H9 (cell line): ENCODE measurements at regions not wholly inside any gene's neighbourhood (a gene's known extent, or its start where the extent isn't known, plus 50 kb on each side); places are given as distances from the start of the nearest gene placed in this dataset.

Source experiments
- DNase-seq: peaks from one replicate; pipeline ENCODE4 v3.0.0-alpha.2; 2017
- H2AFZ ChIP-seq: one replicate; pipeline ENCODE4 v1.6.1; 2013; ENCODE audit warnings: mild to moderate bottlenecking, low read length, control low read depth, moderate library complexity
- H2AK5ac ChIP-seq: 2 replicates; pipeline ENCODE4 v1.6.1; 2013; ENCODE audit warnings: low read length, control low read depth, mixed read lengths; ENCODE audit not compliant: insufficient read length
- H2BK120ac ChIP-seq: one replicate; pipeline ENCODE4 v1.6.1; 2013; ENCODE audit warnings: low read depth, mild to moderate bottlenecking, low read length, control low read depth, inconsistent platforms; ENCODE audit not compliant: poor library complexity, severe bottlenecking
- H2BK12ac ChIP-seq: 2 replicates; pipeline ENCODE4 v1.6.1; 2013; ENCODE audit warnings: low read length, control low read depth, mixed read lengths, low read depth; ENCODE audit not compliant: insufficient read length
- H2BK15ac ChIP-seq: 2 replicates; pipeline ENCODE4 v1.6.1; 2013; ENCODE audit warnings: low read depth, low read length, control low read depth
- H2BK20ac ChIP-seq: one replicate; pipeline ENCODE4 v1.6.1; 2013; ENCODE audit warnings: low read depth, mild to moderate bottlenecking, low read length, control low read depth, inconsistent platforms; ENCODE audit not compliant: poor library complexity, severe bottlenecking
- H2BK5ac ChIP-seq: 2 replicates; pipeline ENCODE4 v1.6.1; 2013; ENCODE audit warnings: low read length, control low read depth, mixed read lengths; ENCODE audit not compliant: insufficient read length
- H3K14ac ChIP-seq: 2 replicates; pipeline ENCODE4 v1.6.1; 2013; ENCODE audit warnings: low read length, control low read depth; ENCODE audit not compliant: insufficient read depth
- H3K18ac ChIP-seq: 2 replicates; pipeline ENCODE4 v1.6.1; 2013; ENCODE audit warnings: low read depth, mild to moderate bottlenecking, mixed read lengths, low read length, control low read depth; ENCODE audit not compliant: insufficient read length
- H3K23ac ChIP-seq: 2 replicates; pipeline ENCODE4 v1.6.1; 2013; ENCODE audit warnings: low read length, control low read depth, mixed read lengths, low read depth; ENCODE audit not compliant: insufficient read length
- H3K23me2 ChIP-seq: 2 replicates; pipeline ENCODE4 v1.6.1; 2013; ENCODE audit warnings: low read depth, mild to moderate bottlenecking, mixed read lengths, low read length, control low read depth; ENCODE audit not compliant: insufficient read length, poor library complexity, severe bottlenecking
- H3K27ac ChIP-seq: 2 replicates; pipeline ENCODE4 v1.5.1; 2013; ENCODE audit warnings: low read length, control low read depth, mixed read lengths, low read depth; ENCODE audit not compliant: insufficient read length
- H3K27me3 ChIP-seq: 2 replicates; pipeline ENCODE4 v1.6.1; 2013; ENCODE audit warnings: low read length, control low read depth, inconsistent platforms; ENCODE audit not compliant: insufficient read depth
- H3K4ac ChIP-seq: 2 replicates; pipeline ENCODE4 v1.6.1; 2013; ENCODE audit warnings: low read depth, mild to moderate bottlenecking, control low read depth, inconsistent platforms, low read length, moderate library complexity
- H3K4me1 ChIP-seq: 2 replicates; pipeline ENCODE4 v1.6.1; 2013; ENCODE audit warnings: low read length, control low read depth, inconsistent platforms; ENCODE audit not compliant: insufficient read depth
- H3K4me2 ChIP-seq: 2 replicates; pipeline ENCODE4 v1.6.1; 2013; ENCODE audit warnings: low read length, control low read depth, mixed read lengths; ENCODE audit not compliant: insufficient read length, insufficient read depth
- H3K56ac ChIP-seq: 2 replicates; pipeline ENCODE4 v1.6.1; 2013; ENCODE audit warnings: low read depth, mild to moderate bottlenecking, mixed read lengths, low read length, control low read depth; ENCODE audit not compliant: insufficient read length
- H3K79me1 ChIP-seq: 2 replicates; pipeline ENCODE4 v1.6.1; 2013; ENCODE audit warnings: low read depth, mild to moderate bottlenecking, moderate library complexity, low read length, control low read depth, inconsistent platforms; ENCODE audit not compliant: insufficient read depth, poor library complexity, severe bottlenecking
- H3K79me2 ChIP-seq: 2 replicates; pipeline ENCODE4 v1.6.1; 2013; ENCODE audit warnings: low read length, control low read depth, inconsistent platforms; ENCODE audit not compliant: insufficient read depth
- H3K9ac ChIP-seq: 2 replicates; pipeline ENCODE4 v1.6.1; 2013; ENCODE audit warnings: low read length, control low read depth, mixed read lengths; ENCODE audit not compliant: insufficient read length; ENCODE audit errors: extremely low read depth
- H3K9me3 ChIP-seq: one replicate; pipeline ENCODE4 v1.6.1; 2013; ENCODE audit warnings: low read depth, low read length, inconsistent platforms; ENCODE audit not compliant: control insufficient read depth
- H3T11ph ChIP-seq: one replicate; pipeline ENCODE4 v1.6.1; 2013; ENCODE audit warnings: mild to moderate bottlenecking, low read length, control low read depth, inconsistent platforms
- H4K20me1 ChIP-seq: one replicate; pipeline ENCODE4 v1.6.1; 2013; ENCODE audit not compliant: control insufficient read depth, insufficient read length, insufficient read depth
- H4K5ac ChIP-seq: 2 replicates; pipeline ENCODE4 v1.6.1; 2013; ENCODE audit warnings: low read depth, mild to moderate bottlenecking, mixed read lengths, low read length, control low read depth; ENCODE audit not compliant: insufficient read length
- H4K8ac ChIP-seq: replicated peaks from 2 replicates; pipeline ENCODE4 v1.6.1; 2013; ENCODE audit warnings: low read length, control low read depth, mixed read lengths, low read depth; ENCODE audit not compliant: insufficient read length
- H4K91ac ChIP-seq: 2 replicates; pipeline ENCODE4 v1.6.1; 2013; ENCODE audit warnings: low read depth, mild to moderate bottlenecking, moderate library complexity, mixed read lengths, low read length, control low read depth; ENCODE audit not compliant: insufficient read length
- H3K27ac Mint-ChIP-seq, 3 experiments: 2 replicates in 2 of 3; 3 replicates in 1 of 3; pipeline ENCODE4 v1.8.0; 2020 to 2021; ENCODE audit warnings: mixed read lengths in 3 of 3, mild to moderate bottlenecking in 1 of 3, moderate library complexity in 1 of 3
- H3K27me3 Mint-ChIP-seq: 2 replicates; pipeline ENCODE4 v1.8.0; 2021; ENCODE audit warnings: low read depth, mild to moderate bottlenecking, moderate library complexity, mixed read lengths
- H3K36me3 Mint-ChIP-seq, 3 experiments: 2 replicates in 2 of 3; 3 replicates in 1 of 3; pipeline ENCODE4 v1.8.0; 2020 to 2021; ENCODE audit warnings: low read depth in 3 of 3, mixed read lengths in 3 of 3; ENCODE audit not compliant: insufficient read depth in 1 of 3
- H3K4me1 Mint-ChIP-seq, 2 experiments: 2 replicates each; pipeline ENCODE4 v1.8.0; 2020; ENCODE audit warnings: mixed read lengths in 2 of 2
- H3K4me3 Mint-ChIP-seq, 2 experiments: 2 replicates in 1 of 2; 3 replicates in 1 of 2; pipeline ENCODE4 v1.8.0; 2020 to 2021; ENCODE audit warnings: mild to moderate bottlenecking in 2 of 2, mixed read lengths in 2 of 2, moderate library complexity in 1 of 2
- H3K9me3 Mint-ChIP-seq, 2 experiments: 2 replicates in 1 of 2; 3 replicates in 1 of 2; pipeline ENCODE4 v1.8.0; 2020; ENCODE audit warnings: mild to moderate bottlenecking in 2 of 2, mixed read lengths in 2 of 2, moderate library complexity in 1 of 2
- WGBS: extraction: QIAGEN DNeasy Blood & Tissue Kit; methylation state at CpG from one replicate; pipeline ENCODE4 v1.1.7; 2013; ENCODE audit warnings: missing lambda C conversion rate, low lambda C conversion rate, mixed read lengths; ENCODE audit not compliant: insufficient read length; ENCODE audit errors: extremely low coverage; 5-methylcytosine and 5-hydroxymethylcytosine counted together
- TF ChIP-seq, protein P1 (sequence below): fragments of 200-600 bp; sonication (generic); conservative IDR thresholded peaks from 3 replicates; pipeline ENCODE4 v1.8.0; 2021; ENCODE audit warnings: antibody characterized with exemption, mild to moderate bottlenecking

- no peak overlapping the region for H4K91ac ChIP-seq
- no peak overlapping the region for H3K4ac ChIP-seq
- no peaks in the 10 kb centered on the region for H3K79me2 ChIP-seq
- H2BK5ac ChIP-seq, result no peak overlapping the region
- H2AK5ac ChIP-seq, result no peak overlapping the region
- Mint-ChIP-seq H3K27ac (no peak overlapping the region), H3K36me3 (no peaks in the 10 kb centered on the region), H3K9me3 (peaks cover 0 to under 1% of the 10 kb centered on the region in 2 experiments; a peak in 1 of 5 replicates), H3K4me1 (no peaks in the 10 kb centered on the region), H3K4me3 (no peak overlapping the region), H3K27me3 (peaks cover 7% of the 10 kb centered on the region)
- no peaks in the 10 kb centered on the region for H3K79me1 ChIP-seq
- DNase-seq, result no peak
- H2AFZ ChIP-seq, result no peak overlapping the region
- no peak overlapping the region for H3T11ph ChIP-seq
- no peaks in the 10 kb centered on the region for H3K9me3 ChIP-seq
- WGBS, result no CpG with 5 or more reads among the region's 4 CpGs
- H3K4me2 ChIP-seq, result no peak overlapping the region
- H3K14ac ChIP-seq, result no peak overlapping the region
- no peak overlapping the region for H4K5ac ChIP-seq
- H2BK15ac ChIP-seq, result no peak overlapping the region
- H3K23me2 ChIP-seq, result no peaks in the 10 kb centered on the region
- H2BK120ac ChIP-seq, result no peak overlapping the region
- no peak overlapping the region for H3K18ac ChIP-seq
- no peak overlapping the region for H3K56ac ChIP-seq
- H4K20me1 ChIP-seq, result no peaks in the 10 kb centered on the region
- no peak overlapping the region for H3K23ac ChIP-seq
- no peak overlapping the region for H4K8ac ChIP-seq
- H3K4me1 ChIP-seq, result no peaks in the 10 kb centered on the region
- H2BK12ac ChIP-seq, result no peak overlapping the region
- no peak overlapping the region for H3K9ac ChIP-seq
- TF ChIP-seq, protein P1, sequence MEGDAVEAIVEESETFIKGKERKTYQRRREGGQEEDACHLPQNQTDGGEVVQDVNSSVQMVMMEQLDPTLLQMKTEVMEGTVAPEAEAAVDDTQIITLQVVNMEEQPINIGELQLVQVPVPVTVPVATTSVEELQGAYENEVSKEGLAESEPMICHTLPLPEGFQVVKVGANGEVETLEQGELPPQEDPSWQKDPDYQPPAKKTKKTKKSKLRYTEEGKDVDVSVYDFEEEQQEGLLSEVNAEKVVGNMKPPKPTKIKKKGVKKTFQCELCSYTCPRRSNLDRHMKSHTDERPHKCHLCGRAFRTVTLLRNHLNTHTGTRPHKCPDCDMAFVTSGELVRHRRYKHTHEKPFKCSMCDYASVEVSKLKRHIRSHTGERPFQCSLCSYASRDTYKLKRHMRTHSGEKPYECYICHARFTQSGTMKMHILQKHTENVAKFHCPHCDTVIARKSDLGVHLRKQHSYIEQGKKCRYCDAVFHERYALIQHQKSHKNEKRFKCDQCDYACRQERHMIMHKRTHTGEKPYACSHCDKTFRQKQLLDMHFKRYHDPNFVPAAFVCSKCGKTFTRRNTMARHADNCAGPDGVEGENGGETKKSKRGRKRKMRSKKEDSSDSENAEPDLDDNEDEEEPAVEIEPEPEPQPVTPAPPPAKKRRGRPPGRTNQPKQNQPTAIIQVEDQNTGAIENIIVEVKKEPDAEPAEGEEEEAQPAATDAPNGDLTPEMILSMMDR, result no peak
- no peak overlapping the region for H2BK20ac ChIP-seq
- no peaks in the 10 kb centered on the region for H3K27me3 ChIP-seq
- H3K27ac ChIP-seq, result no peak overlapping the region
These were observed 325.0 kb downstream of the CBLN1 start for GRCh38 chr16:48956620-48957019.
